EL (cell line): ENCODE measurements at regions not wholly inside any gene's neighbourhood (a gene's known extent, or its start where the extent isn't known, plus 50 kb on each side); places are given as distances from the start of the nearest gene placed in this dataset.

Experiments
- DNase-seq: peaks from one replicate; pipeline ENCODE4 v3.0.0-alpha.2; 2016

DNA sequence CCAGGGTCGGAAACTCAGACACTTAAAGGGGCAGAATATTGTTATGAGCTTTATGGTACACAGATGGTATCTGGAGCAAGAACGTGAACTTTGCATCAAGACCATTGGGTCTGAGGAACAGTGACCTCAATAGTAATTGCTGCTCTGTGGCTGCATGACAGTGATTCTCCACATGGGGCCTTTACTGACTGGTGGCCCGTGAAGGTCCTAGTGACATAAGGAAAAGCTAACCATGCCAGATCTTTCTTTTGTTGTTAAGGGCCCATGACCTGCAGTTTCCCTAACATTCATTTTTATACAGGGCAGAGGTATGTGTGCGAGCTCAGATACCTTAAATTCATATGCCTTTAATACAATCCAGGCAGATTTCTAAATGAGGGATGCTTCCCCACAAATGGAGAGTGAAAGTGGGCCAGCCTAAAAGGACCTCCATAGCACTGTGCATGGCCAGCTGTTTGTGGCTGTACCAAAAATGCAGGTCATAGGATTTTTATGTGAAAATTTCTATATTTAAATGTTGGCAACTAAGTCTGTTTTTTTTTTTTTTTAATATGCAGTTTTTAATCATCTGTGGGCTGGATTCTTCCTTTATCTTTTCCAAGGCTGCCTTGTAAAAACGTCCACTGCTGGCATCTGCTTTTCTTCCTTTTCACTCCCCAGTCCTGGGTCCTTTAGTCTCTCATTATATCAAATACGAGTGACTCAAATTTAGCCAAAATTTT lies 188.0 kb upstream of the IL12A start:
- DNase-seq, result no peak

DNA sequence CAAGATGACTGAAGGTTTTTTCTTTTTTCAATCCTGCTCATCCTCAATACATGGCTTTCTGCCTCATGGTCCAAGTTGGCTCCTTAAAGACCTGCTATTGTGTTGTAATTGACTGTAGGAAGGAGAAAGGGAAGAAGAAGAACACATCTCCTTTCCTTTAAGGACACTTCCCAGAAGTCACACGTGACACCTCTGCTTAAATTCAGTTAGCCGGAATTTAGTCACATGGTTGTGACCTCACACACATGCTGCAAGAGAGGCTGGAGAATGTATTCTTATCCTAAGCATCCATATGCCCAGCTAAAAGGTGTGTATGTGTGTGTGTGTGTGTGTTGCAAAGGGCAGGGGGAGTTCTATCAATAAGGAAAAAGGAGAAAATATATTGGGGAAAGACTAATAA lies 185.8 kb upstream of the IL12A start:
- DNase-seq, result no peak

DNA sequence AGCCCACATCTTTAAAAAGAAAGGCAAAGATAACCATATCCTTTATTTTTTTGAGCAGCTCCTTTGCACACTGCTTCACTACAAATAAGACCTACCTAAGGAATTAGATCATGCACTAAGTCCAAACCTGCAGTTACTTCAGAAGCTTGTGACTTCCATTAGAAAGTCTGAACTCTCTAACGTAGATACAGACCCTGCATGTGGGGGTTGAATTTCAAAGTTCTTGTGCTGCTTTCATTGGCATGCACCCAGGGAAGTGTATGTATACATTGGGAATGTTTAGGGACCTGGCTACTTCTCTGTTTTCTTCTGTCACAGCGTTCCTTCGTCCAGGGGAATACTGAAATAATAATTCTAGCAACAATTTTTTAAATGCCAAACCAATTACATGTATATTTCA lies 185.2 kb upstream of the IL12A start:
- DNase-seq, result no peak

DNA sequence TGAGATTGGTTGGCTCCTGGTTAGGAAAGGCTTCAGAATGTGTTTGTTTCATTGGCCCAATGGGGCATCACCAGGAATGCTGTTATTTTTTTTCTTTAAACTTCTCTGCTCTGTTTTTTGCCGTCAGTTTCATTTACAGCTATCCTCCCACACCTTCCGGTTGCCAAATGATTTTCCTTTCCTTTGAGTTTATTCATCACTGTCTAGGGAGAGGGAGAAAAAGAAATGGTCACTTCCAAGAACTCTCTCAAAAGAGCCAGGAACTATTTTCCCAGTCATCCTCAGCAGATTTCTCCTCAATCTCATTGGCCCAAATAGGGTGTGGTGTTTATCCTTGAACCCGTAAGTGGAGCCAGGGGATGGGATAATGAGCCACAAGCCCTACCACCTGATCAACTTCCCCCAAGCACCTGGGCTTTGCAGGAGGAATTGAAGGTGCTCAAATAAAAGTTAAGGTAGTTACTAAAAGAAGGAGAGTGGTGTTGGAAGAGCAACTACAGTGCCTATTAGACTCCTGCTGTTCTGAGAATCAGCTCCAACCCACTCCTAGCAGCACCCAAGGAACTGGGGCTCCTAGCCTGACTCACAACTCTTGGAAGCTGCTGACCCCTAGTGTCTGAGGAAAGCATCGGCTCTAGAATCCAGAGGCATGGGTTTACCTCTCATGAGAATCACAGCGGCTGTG lies 183.8 kb upstream of the IL12A start:
- peak; percentile 89 for DNase-seq

DNA sequence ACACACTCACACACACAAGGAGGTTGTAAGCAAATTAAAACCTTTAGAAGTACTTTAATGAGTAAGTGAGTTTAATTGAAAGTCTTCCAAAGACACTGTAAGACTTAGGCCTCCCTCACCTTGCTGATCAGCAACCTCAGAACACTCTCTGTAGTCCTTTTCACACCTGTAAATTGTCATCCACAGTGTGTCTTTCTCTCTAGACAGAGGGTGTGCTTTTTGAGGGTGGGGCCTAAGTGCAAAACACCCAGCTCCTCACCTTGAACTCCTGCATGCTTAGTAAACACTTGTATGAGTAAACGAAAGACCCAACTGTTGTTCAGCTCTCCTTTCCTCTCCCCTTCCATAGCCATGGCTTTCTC lies 183.2 kb upstream of the IL12A start:
- DNase-seq, result no peak

DNA sequence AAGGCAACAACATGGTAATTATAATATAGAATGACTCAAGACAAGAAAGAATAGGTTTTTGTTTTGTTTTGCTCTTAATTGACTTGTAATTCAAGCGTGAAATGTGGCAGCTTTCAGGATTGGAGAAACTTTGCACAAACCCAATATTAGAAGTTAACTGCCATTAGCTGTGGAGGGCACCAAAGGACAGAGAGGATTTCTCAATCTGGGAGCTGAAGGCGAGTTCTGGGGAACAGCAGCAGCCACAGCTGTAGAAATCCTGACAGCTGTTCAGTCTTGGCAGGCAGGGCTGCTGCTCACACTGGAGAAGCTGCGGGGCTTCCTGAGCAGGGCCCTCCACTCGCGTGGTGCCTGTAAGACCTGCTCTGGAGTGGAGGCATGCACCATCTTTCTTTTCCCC lies 182.2 kb upstream of the IL12A start:
- no peak for DNase-seq

DNA sequence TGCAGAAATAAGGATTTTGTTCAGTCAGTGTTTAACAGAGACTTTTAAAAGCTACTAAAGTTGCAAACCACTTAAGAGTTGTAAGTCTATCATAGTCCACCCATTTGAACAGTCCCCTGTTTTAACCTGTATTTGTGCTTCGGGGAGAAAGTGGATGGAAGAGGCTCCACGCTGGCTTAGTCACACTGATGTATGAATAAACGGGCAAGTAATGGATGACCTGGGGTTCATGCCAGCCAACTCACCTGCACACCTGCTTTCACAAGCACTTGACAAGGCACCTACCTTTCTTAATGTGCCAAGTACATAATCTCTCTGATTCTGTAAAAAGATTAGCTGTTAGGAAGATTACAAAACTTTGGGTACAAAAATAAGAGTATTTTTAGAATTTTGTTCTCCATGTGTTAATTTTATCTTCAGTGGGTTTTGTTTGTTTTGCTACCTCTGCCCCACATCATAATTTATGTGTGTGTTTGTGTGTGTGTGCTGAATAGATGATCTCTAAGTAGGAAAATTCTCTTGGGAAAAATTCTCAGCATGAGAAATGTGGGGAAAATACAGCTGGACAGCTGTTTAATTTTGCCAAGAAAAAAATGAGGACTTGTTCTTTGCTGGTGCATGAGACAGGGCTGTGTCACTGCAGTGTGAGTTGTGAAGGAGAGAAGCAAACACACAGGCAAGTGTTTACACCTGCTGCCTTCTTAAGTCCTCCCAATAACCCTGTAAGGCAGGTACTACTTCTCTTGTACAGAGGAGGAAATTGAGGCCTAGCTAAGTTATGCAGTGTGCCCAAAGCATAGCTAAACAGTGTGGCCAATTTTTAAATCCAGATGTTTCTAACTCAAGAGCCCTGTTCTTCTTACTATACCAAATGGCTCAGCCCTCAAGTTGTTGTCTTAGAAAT lies 181.2 kb upstream of the IL12A start:
- no peak for DNase-seq

DNA sequence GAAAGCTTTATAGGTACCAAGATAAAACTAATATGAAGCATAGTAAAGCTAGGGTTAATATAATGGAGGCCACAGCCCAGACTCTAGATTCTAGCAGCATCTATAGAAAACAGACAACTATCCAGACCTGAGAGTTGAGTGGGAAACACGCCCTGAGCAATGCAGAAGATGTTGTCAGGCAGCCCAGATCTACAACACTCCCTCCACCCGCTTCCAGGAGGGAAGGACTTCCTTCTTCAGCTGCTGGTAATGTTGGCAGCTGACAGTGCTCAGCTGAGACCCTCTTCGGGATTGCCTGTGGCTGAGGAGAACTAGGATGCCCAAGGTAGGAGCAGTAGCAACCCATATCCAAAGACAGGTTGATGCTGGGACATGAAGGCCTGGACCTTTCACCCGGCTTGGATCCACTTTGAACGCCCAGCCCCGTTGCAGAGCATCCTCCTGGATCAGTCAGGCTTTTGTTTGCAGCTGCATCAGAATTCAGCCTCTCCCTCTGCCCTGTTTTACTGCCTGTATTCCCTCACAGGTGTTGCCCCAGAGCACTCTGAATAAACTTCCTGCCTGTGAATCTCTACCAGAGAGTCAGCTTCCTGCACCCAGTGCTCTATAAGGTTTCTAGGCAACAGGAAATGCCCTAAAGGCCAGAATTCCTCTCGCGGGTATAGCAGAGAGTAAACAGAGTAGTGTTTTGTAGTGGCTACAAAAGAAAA lies 174.7 kb upstream of the IL12A start:
- DNase-seq, result peak; percentile 76

DNA sequence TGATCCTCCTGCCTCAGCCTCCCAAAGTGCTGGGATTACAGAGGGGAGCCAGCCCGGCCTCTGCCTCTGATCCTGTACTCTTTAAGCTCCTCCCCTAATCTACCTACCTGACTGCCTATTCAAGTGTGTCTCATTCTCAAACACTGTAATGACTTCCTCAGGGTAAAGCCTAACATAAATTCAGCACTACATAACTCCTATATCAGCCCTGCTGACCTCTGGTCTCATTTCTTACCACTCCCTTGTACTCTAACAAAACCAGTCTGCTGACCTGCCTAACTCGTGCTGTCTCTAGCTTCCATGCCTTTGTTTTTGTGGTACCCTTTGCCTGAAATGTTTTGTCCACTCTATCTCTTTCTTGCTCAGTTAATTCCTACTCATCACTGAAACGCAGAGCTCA lies 172.1 kb upstream of the IL12A start:
- DNase-seq, result no peak

DNA sequence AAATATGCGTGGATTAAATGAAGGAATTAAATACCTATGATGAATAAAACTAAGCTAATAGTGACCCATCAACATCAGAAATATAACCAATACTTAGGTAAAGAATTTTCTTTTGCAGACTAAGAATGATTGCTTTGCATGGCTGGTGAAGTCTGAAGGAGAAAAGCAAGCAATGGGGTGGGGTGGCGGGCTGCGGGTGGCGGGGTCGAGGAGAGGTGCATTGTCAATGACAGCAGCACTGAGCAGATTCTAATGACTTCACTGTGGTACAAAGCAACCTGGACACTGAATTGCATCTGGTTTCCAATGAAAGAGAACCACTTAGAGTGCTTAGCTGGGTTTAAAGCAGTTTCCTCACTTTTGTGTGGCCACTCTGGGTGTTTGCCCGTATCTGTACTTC lies 171.5 kb upstream of the IL12A start:
- no peak for DNase-seq

DNA sequence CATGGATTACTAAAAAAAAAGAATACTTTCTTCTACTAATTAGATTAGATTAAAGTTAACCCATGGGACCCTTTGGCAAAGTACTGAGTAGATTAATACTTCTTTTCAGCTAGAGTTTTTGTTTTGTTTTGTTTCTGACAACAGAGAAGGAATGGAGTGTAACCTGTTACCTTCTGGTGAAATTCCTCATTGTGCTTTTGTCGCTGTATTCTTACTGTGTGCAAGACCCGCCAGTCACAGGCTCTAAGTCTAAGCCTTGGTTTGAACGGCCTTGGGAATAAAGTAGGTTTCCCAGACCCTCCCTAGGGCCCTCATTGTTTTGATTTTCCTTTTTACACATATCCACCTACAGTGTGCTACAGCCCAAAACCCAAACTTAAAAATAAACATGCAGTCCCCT lies 171.1 kb upstream of the IL12A start:
- no peak for DNase-seq

DNA sequence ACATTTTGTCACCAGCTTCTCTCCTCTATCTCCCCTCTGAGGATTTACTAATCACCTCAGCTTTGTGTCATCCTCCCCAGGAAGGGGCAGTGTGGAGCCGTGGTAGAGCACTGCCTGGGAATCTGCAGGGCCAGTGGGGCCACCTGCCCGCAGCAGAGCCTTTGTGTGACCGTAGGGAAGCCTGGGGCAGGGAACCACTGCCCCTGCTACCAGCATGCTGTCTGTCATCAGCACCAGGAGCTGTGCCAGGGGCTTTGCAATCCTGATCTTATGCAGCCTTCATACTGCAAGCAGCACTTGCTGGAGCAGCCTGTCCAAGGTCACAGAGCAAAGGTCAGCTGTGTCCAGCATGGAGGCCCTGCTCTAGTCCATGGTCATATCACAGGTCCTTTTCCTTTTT lies 170.2 kb upstream of the IL12A start:
- no peak for DNase-seq

DNA sequence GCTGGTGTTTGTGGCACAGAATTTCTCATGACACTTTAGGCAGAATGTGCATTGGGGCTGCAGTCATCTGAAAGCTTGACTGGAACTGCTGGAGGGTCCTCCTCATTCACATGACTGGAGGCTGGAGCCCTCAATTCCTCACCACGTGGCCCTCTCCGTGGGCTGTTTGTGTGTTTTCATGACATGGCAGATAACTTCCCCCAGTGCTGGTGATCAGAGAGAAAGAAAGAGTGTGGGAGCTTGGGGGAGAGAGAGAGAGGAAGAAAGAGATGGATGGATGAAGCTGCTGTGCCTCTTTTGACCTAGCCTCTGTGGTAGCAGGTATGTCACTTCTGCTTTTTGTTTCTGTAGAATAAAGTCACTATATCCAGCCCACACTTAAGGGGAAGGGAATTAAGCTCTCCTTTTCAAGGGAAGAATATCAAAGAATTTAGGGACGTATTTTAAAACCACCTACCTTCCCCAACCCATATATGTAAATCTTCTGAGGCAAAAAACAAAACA lies 169.6 kb upstream of the IL12A start:
- no peak for DNase-seq

DNA sequence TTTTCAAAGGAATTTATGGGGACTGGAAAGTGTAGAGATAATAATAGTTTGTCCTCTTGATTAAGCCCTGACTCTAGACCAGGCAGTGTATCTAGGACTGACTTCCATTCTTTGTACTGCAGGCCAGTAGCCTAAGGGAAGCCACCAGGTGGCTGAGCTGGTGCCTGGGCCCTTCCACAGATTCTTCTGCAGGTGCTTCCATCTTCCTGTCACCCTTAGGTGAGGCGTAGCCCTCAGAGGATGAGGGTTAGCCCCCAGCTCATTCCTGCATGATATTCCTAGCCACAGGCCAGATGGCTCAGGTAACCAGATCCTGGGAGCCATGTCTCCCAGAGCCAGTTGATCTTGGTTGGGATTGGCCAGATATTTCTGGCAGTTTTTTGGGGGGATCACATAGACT lies 169.0 kb upstream of the IL12A start:
- no peak for DNase-seq

DNA sequence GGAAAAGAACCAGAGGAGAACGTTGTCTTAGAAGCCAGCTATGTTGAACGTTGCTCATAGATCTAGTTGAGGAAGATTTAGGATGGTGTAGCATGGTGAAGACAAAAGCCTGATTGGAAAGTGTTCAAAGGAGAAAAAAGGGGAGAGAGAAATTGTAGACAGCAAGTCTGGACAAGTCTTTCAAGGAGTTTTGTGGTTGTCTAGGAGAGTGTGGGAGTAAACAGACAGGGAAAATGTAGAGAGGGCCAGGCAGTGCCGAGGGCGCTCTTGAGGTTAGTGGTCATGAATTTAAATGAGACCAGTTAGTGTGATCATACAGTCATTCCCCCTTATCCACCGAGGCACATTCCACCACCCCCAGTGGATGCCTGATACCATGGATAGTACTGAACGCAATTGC lies 167.5 kb upstream of the IL12A start:
- no peak for DNase-seq

DNA sequence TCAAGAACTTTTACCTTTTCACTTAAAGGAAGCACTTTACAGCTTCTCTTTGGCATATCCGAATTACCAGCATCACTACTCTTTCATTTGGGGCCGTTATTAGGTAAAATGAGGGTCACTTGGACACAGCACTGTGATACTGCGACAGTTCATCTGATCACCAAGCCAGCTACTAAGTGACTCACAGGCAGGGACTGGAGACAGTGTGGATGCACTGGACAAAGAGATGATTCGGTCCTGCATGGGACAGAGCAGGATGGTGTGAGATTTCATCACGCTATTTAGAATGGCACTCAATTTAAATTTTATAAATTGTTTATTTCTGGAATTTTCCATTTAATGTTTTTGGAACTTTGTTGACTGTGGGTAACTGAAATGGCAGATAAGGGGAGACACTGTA lies 166.9 kb upstream of the IL12A start:
- DNase-seq, result peak; percentile 27

DNA sequence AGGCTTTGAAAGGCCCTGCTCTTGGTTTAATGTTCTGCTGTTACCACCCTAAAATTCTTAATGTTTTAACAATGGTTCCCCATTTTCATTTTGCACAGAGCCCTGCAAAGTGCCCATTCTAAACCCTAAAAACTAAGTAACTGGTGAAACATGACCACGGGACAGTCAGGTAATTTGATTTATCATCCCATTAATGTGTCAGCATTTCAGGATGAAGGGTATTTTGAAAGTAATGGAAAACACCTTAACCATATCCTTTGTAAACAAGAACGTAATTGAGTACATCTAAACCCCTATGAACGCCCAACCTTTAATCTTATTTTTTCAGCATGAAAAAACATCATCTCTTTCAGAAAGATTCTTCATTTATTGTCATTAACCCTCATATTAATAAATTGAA lies 164.9 kb upstream of the IL12A start:
- DNase-seq, result no peak

DNA sequence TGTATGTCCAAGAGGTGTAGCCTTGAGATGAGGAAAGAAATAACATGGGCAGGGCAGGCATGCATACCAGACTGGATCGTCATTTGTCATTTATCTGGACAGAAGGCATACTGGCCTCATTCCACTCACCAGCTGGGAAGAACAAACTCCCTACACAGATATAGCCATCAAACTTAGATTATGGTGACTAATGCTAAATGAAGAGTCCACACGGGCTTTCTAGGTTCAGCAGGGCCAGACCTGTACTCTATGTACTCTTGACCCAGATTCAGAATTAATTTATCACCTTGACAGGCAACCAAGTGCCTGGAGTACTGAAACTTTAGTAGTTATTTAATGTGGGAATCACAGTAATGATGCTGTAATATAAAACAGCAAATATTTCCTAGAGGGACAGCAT lies 164.3 kb upstream of the IL12A start:
- peak; percentile 96 for DNase-seq

DNA sequence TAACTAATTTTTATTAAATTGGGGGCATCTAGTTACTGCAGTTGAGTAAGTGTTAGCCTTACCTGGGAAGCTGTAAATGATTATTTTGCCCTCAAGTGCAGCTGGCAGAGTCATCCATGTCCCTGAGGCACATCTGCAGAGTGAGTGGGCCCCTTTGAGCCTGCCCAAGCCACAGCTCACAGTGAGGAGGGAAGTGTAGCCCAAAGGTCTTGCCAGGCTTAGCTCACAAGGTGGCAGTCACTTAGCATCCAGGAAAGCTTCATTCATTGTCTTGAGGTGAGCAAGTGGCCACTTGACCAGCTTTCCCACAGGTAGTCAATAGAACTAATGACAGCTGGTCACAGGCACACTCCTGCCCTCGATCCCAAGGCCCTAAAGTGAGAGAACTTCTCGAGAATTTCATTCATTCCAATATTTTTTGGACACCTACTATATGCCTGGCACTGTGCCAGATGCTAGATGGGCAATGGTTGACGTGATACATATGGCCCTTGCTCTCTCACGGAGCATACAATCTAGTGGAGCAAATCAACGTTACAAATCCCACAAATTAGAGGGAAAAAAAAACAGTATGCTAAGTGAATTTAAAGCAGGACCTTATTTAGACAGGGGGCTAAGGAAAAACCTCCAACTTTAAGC lies 163.3 kb upstream of the IL12A start:
- DNase-seq, result no peak

DNA sequence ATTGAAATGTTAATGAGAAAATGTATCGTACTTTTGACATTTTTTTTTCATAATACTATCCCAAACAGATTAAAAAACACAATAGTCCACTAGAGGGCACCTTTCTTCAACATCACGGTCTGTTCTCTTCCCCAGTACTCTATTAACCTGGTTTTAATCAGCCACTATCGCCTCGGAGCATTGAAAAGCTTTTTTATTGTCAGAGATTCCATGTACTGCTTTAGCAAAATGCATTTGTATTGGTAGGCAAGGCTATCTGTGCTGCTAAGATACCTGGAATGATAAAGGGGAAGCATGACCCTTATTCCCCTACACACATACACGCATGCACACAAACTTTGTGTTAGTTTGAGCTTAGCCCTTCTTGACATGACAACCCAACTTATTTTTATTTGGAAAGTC lies 160.1 kb upstream of the IL12A start:
- DNase-seq, result peak; percentile 69

DNA sequence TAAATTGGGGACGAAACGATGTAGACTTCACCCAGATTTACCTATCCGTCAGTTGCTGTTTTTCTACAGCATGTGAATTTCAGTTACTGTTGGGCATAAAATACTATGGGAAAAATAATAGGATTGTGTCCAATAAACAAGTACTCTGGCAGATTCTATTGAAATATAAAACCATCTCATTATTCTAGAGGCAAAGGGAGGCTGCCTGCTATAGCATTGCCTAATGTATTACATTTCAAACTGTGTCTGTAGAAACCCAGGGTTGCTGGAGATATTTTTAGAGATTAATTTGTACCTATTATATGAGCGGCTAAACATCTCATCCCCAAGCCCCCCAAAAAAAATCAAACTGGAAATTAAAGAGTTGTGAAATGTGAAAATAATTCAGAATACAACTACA lies 159.6 kb upstream of the IL12A start:
- no peak for DNase-seq

DNA sequence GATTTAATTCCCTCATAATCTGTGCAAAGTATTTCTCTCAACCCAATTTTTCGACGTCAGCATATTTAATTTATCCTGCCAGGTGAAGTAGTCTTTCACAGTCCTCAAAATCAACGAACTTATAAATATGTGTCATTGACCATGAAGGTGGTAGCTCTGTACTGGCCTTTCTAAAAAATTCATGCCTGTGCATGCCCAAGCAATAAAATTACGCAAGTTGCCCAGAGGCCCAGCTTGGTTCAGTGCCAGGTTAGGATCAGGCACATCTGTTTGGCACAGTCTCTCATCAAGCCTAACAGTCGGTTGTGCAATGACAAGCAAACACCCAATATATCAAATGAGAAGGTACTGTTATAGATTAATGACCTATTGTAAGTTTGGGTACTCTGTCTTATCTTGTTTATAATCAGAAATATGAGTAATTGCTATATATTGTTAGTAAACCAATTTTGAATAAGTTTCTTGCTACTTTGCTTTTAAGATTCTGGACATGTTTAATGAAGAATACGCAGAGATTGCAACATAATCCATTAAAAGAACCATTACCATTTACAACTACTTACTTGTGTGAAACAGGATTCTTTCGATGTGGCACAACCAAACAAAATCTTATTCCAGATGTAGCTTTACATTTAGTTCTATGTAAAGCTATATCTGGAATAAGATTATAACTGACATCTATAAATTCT lies 159.0 kb upstream of the IL12A start:
- DNase-seq, result peak; percentile 90
